Stimulated activated CD4-positive, alpha-beta T cell treated with anti-CD3 and anti-CD28 coated beads, TNF-alpha, amount 100 ng/mL, for 24 hours (primary cell): ENCODE measurements at regions not wholly inside any gene's neighbourhood (a gene's known extent, or its start where the extent isn't known, plus 50 kb on each side); places are given as distances from the start of the nearest gene placed in this dataset.
"Not testable (repeated sequence)": the region's sequence is repeated elsewhere in the genome, so short reads cannot be mapped to it uniquely, and the experiment has no call there.

Source experiments
- DNase-seq, 3 experiments: peaks; one replicate each; pipeline ENCODE4 v3.0.0-alpha.2; 2020; ENCODE audit warnings: low read depth in 3 of 3

GRCh38 chr5:8784692-8785091 lies 761.2 kb downstream of the SEMA5A start:
- no peak for DNase-seq

GRCh38 chr5:8788246-8788645 lies 757.6 kb downstream of the SEMA5A start:
- no peak for DNase-seq

- DNase-seq: no peak
Measured at GRCh38 chr5:8805653-8806052, 740.2 kb downstream of the SEMA5A start.

- no peak for DNase-seq
Measured at GRCh38 chr5:8807636-8808035, 738.2 kb downstream of the SEMA5A start.

- no peak for DNase-seq
Measured at GRCh38 chr5:8811581-8811980, 734.3 kb downstream of the SEMA5A start.

- DNase-seq: no peak
Measured at GRCh38 chr5:8813180-8813579, 732.7 kb downstream of the SEMA5A start.

GRCh38 chr5:8814105-8814504 lies 731.8 kb downstream of the SEMA5A start:
- no peak for DNase-seq

- DNase-seq: no peak
Measured at GRCh38 chr5:8824371-8824770, 721.5 kb downstream of the SEMA5A start.

- no peak for DNase-seq
Measured at GRCh38 chr5:8825139-8825757, 720.6 kb downstream of the SEMA5A start.

GRCh38 chr5:8826508-8826907 lies 719.4 kb downstream of the SEMA5A start:
- no peak for DNase-seq

- DNase-seq: no peak
Measured at GRCh38 chr5:8827696-8828095, 718.2 kb downstream of the SEMA5A start.

GRCh38 chr5:8828596-8829322 lies 717.1 kb downstream of the SEMA5A start:
- no peak for DNase-seq

GRCh38 chr5:8829323-8830029 lies 716.4 kb downstream of the SEMA5A start:
- no peak for DNase-seq

GRCh38 chr5:8831251-8831650 lies 714.6 kb downstream of the SEMA5A start:
- no peak for DNase-seq

GRCh38 chr5:8831854-8832253 lies 714.0 kb downstream of the SEMA5A start:
- no peak for DNase-seq

- no peak for DNase-seq
Measured at GRCh38 chr5:8839361-8840055, 706.4 kb downstream of the SEMA5A start.

GRCh38 chr5:8840237-8840636 lies 705.6 kb downstream of the SEMA5A start:
- DNase-seq: no peak

GRCh38 chr5:8840746-8841145 lies 705.1 kb downstream of the SEMA5A start:
- DNase-seq: not testable (repeated sequence)

- DNase-seq: no peak
Measured at GRCh38 chr5:8842971-8843551, 702.8 kb downstream of the SEMA5A start.

GRCh38 chr5:8843771-8844170 lies 702.1 kb downstream of the SEMA5A start:
- DNase-seq: no peak

GRCh38 chr5:8844206-8844605 lies 701.7 kb downstream of the SEMA5A start:
- DNase-seq: no peak

GRCh38 chr5:8844847-8845246 lies 701.0 kb downstream of the SEMA5A start:
- no peak for DNase-seq
